Activated naive CD4-positive, alpha-beta T cell treated with anti-CD3 and anti-CD28 coated beads, Interleukin-2, amount 50 U/mL, for 16 hours (primary cell): ENCODE measurements at regions not wholly inside any gene's neighbourhood (a gene's known extent, or its start where the extent isn't known, plus 50 kb on each side); places are given as distances from the start of the nearest gene placed in this dataset.

Source experiments
- DNase-seq: peaks from one replicate; pipeline ENCODE4 v3.0.0-alpha.2; 2020

DNA sequence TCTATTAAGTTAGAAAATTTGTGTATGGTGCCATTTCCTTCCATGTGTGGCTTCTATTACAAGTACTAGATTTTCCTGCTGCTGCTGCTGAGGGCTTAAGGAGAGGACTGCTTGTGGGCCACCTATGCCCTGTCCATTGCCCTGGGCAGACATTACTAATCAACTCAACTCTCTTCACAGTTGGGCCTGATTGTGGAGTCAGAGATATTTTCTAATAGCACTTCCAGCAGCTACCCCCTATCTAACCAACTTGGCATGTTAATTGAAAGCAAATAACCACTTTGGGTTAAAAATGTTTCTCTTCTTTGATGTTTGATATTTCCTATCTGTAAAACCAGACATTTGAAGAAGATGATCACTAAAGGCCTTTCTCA is 242.0 kb downstream of the EDEM1 start:
- DNase-seq = no peak

DNA sequence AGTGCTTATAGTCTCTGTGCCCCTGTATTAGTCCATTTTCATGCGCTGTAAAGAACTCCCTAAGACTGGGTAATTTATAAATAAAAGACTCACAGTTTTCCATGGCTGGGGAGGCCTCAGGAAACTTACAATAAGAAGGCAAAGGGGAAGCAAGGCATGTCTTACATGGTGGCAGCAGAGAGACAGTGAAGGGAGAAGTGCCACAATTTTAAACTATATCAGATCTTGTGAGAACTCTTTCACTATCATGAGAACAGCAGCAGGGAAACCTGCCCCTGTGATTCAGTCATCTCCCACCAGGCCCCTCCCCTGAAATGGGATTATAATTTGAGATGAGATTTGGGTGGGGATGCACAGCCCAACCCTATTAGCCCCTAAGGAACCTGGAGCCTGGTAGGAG is 243.2 kb downstream of the EDEM1 start:
- no peak for DNase-seq

GRCh38 chr3:5431146-5431545 is 243.6 kb downstream of the EDEM1 start:
- DNase-seq = no peak

DNA sequence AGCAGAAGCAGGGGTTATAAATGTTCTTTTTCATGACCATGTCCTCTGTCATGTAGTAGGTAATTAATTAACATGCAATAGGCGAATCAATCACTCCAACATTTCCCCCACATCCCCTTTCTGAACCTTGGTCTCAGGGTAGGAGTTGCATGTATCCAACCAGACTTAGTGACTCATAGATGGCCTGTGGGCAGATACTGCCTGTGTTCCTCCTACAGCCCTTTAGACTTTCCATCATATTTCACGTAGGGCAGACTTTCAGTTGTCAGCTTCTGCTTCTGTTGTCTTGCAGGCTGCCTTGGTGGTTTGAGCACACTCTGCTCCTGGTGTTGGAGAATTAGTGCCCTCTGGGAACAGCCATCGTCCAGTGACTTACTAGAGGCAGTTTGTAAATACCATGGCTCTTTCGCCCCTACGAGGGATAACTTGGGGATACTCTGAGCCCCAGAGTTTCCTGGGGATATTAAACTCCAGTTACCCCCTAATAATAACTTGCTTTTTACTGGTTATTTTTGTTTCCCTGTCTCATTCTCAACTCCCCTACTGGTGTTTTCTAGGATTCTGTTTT is 244.4 kb downstream of the EDEM1 start:
- no peak for DNase-seq

- no peak for DNase-seq
Measured at GRCh38 chr3:5437296-5437782, 249.8 kb downstream of the EDEM1 start.

GRCh38 chr3:5437783-5438323 is 250.3 kb downstream of the EDEM1 start:
- DNase-seq = no peak

- DNase-seq = no peak
Measured at GRCh38 chr3:5441401-5441800, 253.9 kb downstream of the EDEM1 start.

GRCh38 chr3:5442106-5442785 is 254.7 kb downstream of the EDEM1 start:
- no peak for DNase-seq

DNA sequence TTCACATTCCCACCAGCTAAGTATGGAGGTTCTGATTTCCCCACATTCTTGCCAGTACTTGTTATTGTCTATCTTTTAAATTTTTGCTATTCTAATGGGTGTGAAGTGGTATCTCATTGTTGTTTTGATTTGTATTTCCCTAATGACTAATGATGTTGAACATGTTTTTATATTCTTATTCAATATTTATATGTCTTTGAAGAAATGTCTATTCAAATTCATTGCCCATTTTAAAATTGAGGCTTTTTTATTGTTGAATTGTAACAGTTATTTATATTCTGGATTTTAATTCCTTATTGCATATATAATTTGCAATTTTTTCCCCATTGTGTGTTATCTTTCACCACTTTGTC is 255.3 kb downstream of the EDEM1 start:
- no peak for DNase-seq

DNA sequence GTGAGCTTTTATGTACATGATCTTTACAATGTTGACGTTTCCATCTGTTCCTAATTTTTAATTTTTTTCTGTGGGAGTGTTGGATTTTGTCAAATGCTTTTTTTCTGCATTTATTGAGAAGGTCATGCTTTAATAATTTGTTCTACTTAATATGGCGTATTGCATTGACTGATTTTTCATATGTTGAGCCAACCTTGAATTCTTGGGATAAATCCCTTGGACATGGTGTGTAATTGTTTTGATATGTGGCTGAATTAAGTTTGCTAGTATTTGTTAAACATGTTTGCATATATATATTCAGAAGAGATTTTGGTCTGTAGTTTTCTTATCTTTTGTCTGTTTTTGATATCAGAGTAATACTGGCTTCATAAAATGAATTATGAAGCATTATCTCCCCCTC is 256.7 kb downstream of the EDEM1 start:
- no peak for DNase-seq

GRCh38 chr3:5445676-5446201 is 258.2 kb downstream of the EDEM1 start:
- DNase-seq = no peak

GRCh38 chr3:5448246-5448645 is 260.7 kb downstream of the EDEM1 start:
- no peak for DNase-seq

DNA sequence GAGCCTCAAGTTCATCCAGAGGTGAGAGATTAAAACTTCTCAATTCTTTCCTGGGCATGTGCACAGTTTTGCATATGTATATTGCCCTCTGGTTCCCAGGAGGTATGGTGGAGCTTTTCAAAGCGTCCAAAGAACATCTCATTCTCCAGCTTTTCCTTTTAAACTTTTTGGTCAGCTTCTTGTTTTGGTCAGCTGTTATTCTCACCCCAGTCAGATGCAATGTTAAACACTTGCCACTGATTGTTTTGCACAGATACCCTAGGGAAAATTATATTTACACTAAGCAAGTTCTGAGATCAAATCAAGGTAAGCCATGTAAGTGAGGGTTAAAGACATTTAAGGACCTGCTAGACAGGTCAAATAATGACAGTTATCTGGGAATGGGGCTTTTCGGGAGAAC is 261.3 kb downstream of the EDEM1 start:
- DNase-seq = no peak

GRCh38 chr3:5456199-5456598 is 268.7 kb downstream of the EDEM1 start:
- DNase-seq = no peak

DNA sequence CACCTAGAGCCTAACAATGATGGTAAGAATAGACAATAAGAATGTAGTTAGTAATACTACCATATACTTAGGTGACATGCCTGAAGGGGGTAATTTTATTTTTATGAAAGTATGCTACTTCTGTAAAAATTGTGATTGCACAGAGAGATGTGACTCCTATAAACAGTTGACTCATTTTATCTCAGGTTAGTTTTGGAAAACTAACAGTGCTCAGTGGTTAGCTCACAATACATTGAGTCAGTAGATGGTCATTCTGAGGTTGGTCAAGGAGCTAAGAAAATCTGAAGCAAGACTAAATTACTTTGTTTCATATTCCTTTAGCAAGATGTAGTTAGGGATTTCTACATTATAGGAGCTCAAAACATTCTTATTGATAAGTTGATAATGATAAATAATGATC is 271.0 kb downstream of the EDEM1 start:
- no peak for DNase-seq

GRCh38 chr3:5462086-5462485 is 274.6 kb downstream of the EDEM1 start:
- no peak for DNase-seq

DNA sequence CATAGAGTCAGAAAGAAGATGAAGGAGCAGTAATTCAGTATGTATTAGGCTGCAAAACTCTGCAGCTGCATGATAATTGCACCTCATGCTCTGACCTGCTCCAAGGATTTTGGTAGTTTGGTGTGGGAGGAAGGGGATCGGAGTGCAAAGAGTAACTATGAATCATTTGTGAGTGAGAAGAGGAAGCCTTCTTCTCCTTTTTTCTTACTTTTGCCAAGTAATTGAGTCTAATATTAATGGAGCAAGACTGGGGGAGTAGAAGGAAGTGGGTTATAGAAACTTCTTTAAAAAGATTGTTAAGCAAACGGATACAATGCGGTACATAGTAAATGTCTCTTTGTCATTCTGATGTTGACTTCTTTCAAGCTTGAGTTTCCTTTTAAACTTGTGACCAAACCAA is 276.5 kb downstream of the EDEM1 start:
- no peak for DNase-seq

GRCh38 chr3:5464649-5465048 is 277.1 kb downstream of the EDEM1 start:
- DNase-seq = no peak

GRCh38 chr3:5465183-5465582 is 277.7 kb downstream of the EDEM1 start:
- no peak for DNase-seq

GRCh38 chr3:5466065-5466464 is 278.6 kb downstream of the EDEM1 start:
- DNase-seq = no peak

DNA sequence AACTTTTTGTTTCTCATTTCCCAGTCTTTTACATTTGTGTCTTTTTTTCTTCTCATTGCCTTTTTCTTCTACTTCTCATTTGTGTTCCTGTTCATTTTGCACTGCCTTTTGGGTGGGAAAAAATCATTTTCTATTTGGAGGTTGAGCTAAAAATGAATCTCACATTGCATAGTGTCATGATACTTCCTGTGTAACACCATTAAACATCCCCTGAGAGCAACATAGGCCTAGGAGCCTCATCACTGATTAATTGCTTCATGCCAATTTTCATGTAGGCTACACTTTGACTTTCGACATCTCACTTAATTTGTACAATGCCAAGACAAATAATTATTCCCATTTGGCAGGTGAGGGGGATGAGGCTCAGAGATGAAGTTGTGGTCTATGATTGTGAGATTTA is 279.2 kb downstream of the EDEM1 start:
- no peak for DNase-seq

- DNase-seq = no peak
Measured at GRCh38 chr3:5473471-5473870, 286.0 kb downstream of the EDEM1 start.

DNA sequence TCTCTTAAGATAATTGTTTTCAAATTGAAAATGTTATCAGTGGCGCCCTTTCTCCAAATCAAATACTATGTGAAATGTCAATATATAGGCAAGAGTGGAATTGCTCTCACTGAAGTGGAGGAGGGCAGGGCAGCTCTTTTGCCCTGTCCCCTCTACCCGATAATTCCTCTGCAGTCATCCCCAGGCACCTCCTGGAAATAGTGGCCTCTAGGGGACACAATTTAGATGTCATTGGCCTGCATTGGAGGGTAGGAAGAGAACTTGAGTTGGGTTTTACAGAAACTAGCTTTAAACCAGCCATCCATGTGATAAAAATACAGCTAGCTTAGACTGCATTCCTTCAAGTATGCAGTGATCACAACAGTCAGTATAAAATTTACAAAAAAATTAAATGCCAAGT is 288.9 kb downstream of the EDEM1 start:
- no peak for DNase-seq

GRCh38 chr3:5479229-5479799 is 291.8 kb downstream of the EDEM1 start:
- DNase-seq = no peak
